ENCODE measurements at regions not wholly inside any gene's neighbourhood (a gene's known extent, or its start where the extent isn't known, plus 50 kb on each side); places are given as distances from the start of the nearest gene placed in this dataset.

- DNase-seq = no peak
Measured at GRCh38 chr5:32991421-32991815, 280.3 kb downstream of the NPR3 start.

- no peak for DNase-seq
Measured at GRCh38 chr5:32996336-32996735, 285.2 kb downstream of the NPR3 start.

GRCh38 chr5:33008751-33009418 is 297.8 kb downstream of the NPR3 start:
- DNase-seq = no peak

- no peak for DNase-seq
Measured at GRCh38 chr5:33010846-33011245, 299.7 kb downstream of the NPR3 start.

GRCh38 chr5:33011801-33012200 is 300.7 kb downstream of the NPR3 start:
- DNase-seq = no peak

- no peak for DNase-seq
Measured at GRCh38 chr5:33023649-33024048, 312.5 kb downstream of the NPR3 start.

GRCh38 chr5:33032271-33033070 is 321.4 kb downstream of the NPR3 start:
- no peak for DNase-seq

- DNase-seq = no peak
Measured at GRCh38 chr5:33033516-33033915, 322.4 kb downstream of the NPR3 start.

GRCh38 chr5:33034777-33035176 is 323.7 kb downstream of the NPR3 start:
- DNase-seq = no peak

GRCh38 chr5:33035851-33036527 is 324.9 kb downstream of the NPR3 start:
- no peak for DNase-seq

GRCh38 chr5:33037076-33037475 is 326.0 kb downstream of the NPR3 start:
- DNase-seq = no peak

GRCh38 chr5:33041586-33041985 is 330.5 kb downstream of the NPR3 start:
- no peak for DNase-seq

- DNase-seq = no peak
Measured at GRCh38 chr5:33043343-33043997, 332.3 kb downstream of the NPR3 start.

GRCh38 chr5:33046091-33046490 is 335.0 kb downstream of the NPR3 start:
- no peak for DNase-seq

GRCh38 chr5:33048315-33048714 is 337.2 kb downstream of the NPR3 start:
- no peak for DNase-seq

- DNase-seq = no peak
Measured at GRCh38 chr5:33049298-33049697, 338.2 kb downstream of the NPR3 start.

GRCh38 chr5:33049842-33050241 is 338.7 kb downstream of the NPR3 start:
- no peak for DNase-seq

GRCh38 chr5:33059081-33059480 is 348.0 kb downstream of the NPR3 start:
- DNase-seq = no peak

GRCh38 chr5:33065131-33065530 is 354.0 kb downstream of the NPR3 start:
- no peak for DNase-seq

- DNase-seq = no peak
Measured at GRCh38 chr5:33067291-33067690, 356.2 kb downstream of the NPR3 start.

- no peak for DNase-seq
Measured at GRCh38 chr5:33068786-33069185, 357.7 kb downstream of the NPR3 start.

- no peak for DNase-seq
Measured at GRCh38 chr5:33072296-33072695, 361.2 kb downstream of the NPR3 start.

GRCh38 chr5:33072726-33073125 is 361.6 kb downstream of the NPR3 start:
- no peak for DNase-seq

All from CD4-positive, alpha-beta T cell treated with Interleukin-4 for 4 hours (primary cell).